Sigmoid colon (tissue), 6 donors: ENCODE measurements at regions not wholly inside any gene's neighbourhood (a gene's known extent, or its start where the extent isn't known, plus 50 kb on each side); places are given as distances from the start of the nearest gene placed in this dataset.
"Not testable (repeated sequence)": the region's sequence is repeated elsewhere in the genome, so short reads cannot be mapped to it uniquely, and the experiment has no call there.

Experiments used
- DNase-seq: peaks from one replicate; pipeline ENCODE4 v3.0.0-alpha.2; 2019
- H3K27ac ChIP-seq, 4 donors: fragments of 200-600 bp; sonication (generic); one replicate each; pipeline ENCODE4 v1.5.1; 2016 to 2019; ENCODE audit warnings: mild to moderate bottlenecking in 1 of 4
- H3K27me3 ChIP-seq, 3 donors: fragments of 200-600 bp; sonication (generic); one replicate each; pipeline ENCODE4 v1.5.1; 2019; ENCODE audit warnings: mild to moderate bottlenecking in 1 of 3
- H3K36me3 ChIP-seq, 4 donors: fragments of 200-600 bp; sonication (generic); one replicate each; pipeline ENCODE4 v1.5.1; 2016 to 2019
- H3K4me1 ChIP-seq, 4 donors: fragments of 200-600 bp; sonication (generic); one replicate each; pipeline ENCODE4 v1.5.1; 2017 to 2019
- H3K4me3 ChIP-seq, 4 donors: fragments of 200-600 bp; sonication (generic); one replicate each; pipeline ENCODE4 v1.5.1; 2017 to 2019; ENCODE audit warnings: mild to moderate bottlenecking in 2 of 4, moderate library complexity in 1 of 4
- H3K9me3 ChIP-seq, 4 donors: fragments of 200-600 bp in 3 of 4; sonication (generic) in 3 of 4; one replicate each; pipeline versions ENCODE4 v1.5.1 to v1.6.1; 2013 to 2019
- EP300 ChIP-seq, 4 donors: sonication (generic); formaldehyde crosslinking; IDR thresholded peaks; one replicate each; pipeline ENCODE4 v1.6.1; 2017; ENCODE audit warnings: antibody characterized with exemption in 4 of 4
- POLR2A ChIP-seq, 2 donors: fragments of 450-650 bp; IDR thresholded peaks; one replicate each; pipeline ENCODE4 v1.6.1; 2016; ENCODE audit warnings: antibody characterized with exemption in 2 of 2, mild to moderate bottlenecking in 2 of 2, moderate library complexity in 2 of 2
- POLR2AphosphoS5 ChIP-seq, 4 donors: sonication (generic); formaldehyde crosslinking; IDR thresholded peaks; one replicate each; pipeline ENCODE4 v1.6.1; 2017; ENCODE audit warnings: antibody characterized with exemption in 4 of 4
- WGBS, 2 donors: extraction: QIAGEN DNeasy Blood & Tissue Kit; methylation state at CpG; one replicate each; pipeline ENCODE4 v1.1.7; 2013; 5-methylcytosine and 5-hydroxymethylcytosine counted together
- intact Hi-C: fragments of 100-400 bp; cut with DNase I; formaldehyde crosslinking; loops from one replicate; pipeline ENCODE4 v1.15.1; 2023
- TF ChIP-seq, protein P1 (sequence below), 4 experiments: fragments of 450-650 bp in 3 of 4; fragments of 200-600 bp in 1 of 4; IDR thresholded peaks; one replicate each; pipeline ENCODE4 v1.5.1; 2016 to 2019; ENCODE audit warnings: antibody characterized with exemption in 4 of 4, mild to moderate bottlenecking in 3 of 4, moderate library complexity in 2 of 4
- donor health status: healthy with polysubstance abuse.
- donor health status: healthy.

DNA sequence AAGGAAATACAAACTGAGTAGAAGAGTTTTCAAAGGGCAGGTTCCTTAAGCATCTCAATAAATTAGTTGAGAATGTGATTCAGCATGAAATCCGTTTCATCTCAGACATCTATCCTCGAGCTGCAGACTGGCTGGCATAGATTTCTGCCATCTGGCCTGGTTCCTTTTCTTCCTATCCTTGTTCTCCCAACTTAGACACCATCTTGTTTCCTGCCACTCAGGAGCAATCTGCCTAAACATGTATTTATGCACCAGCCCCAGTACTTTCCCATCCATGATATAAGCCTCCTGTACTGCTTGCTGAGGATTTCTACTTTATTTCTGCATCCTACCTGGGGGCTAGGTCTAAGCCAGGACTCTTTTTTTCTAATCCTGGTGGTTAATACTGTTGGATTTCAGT, 359.1 kb upstream of the C11orf87 start:
- H3K27me3 ChIP-seq = no peaks in the 10 kb centered on the region
- H3K4me3 ChIP-seq = no peak overlapping the region
- 45 to 72% methylated on average over 2 of the region's 2 CpGs for WGBS, 2 donors
- DNase-seq = no peak
- no peaks in the 10 kb centered on the region for H3K4me1 ChIP-seq
- no peak for TF ChIP-seq POLR2A (IDR thresholded peaks at IDR 0.05)
- TF ChIP-seq, protein P1, sequence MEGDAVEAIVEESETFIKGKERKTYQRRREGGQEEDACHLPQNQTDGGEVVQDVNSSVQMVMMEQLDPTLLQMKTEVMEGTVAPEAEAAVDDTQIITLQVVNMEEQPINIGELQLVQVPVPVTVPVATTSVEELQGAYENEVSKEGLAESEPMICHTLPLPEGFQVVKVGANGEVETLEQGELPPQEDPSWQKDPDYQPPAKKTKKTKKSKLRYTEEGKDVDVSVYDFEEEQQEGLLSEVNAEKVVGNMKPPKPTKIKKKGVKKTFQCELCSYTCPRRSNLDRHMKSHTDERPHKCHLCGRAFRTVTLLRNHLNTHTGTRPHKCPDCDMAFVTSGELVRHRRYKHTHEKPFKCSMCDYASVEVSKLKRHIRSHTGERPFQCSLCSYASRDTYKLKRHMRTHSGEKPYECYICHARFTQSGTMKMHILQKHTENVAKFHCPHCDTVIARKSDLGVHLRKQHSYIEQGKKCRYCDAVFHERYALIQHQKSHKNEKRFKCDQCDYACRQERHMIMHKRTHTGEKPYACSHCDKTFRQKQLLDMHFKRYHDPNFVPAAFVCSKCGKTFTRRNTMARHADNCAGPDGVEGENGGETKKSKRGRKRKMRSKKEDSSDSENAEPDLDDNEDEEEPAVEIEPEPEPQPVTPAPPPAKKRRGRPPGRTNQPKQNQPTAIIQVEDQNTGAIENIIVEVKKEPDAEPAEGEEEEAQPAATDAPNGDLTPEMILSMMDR (IDR thresholded peaks at IDR 0.05) = no peak
- TF ChIP-seq EP300 (IDR thresholded peaks at IDR 0.05) = no peak
- TF ChIP-seq POLR2AphosphoS5 (IDR thresholded peaks at IDR 0.05) = no peak
- H3K36me3 ChIP-seq = no peaks in the 10 kb centered on the region
- intact Hi-C loops = no loop called here
- no peaks in the 10 kb centered on the region for H3K9me3 ChIP-seq
- H3K27ac ChIP-seq = no peak overlapping the region

DNA sequence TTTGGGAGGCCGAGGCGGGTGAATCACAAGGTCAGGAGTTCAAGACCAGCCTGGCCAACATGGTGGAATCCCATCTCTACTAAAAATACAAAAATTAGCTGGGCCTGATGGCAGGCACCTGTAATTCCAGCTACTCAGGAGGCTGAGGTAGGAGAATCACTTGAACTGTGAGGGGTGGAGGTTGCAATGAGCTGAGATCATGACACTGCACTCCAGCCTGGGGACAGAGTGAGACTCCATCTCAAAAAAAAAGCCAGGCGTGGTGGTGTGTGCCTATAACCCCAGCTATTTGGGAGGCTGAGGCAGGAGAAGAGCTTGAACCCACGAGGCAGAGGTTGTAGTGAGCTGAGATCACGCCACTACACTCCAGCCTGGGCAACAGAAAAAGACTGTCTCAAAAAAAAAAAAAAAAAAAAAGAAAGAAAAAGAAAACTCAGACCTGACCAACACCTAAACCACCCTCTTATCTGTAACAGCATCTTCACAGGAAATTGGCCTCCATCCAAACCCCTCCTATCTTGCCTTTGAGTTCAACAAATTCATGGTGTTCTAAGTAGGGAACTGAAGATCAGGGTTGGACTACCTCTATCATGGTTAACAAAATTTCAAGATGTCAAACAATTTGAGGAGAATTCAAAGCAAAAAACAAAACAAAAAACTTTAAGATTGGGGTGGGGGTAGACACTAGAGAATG, 357.2 kb upstream of the C11orf87 start:
- H3K4me3 ChIP-seq, H3K36me3 ChIP-seq: not testable (repeated sequence)
- 64 to 80% methylated on average over 5 of the region's 5 CpGs for WGBS, 2 donors

DNA sequence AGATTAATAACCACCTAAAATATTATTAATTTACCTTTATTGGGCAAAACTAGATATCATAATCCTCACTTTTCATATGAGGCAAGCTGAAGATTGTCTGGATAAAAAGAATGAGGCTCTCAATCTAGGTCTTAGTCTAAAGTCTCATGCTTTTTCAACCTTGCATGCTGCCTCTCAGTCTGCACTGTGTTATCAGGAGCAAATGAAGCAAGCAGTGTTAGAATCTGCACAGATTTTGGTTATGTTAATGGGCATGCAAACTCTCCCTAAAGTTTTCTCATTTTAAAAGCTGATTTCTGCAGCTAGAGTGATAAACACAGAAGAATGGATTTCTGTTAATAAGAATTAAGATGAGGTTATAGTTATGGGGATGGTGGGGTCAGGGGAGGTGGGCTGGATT, 350.7 kb upstream of the C11orf87 start:
- peak overlapping the region in 1 of 4 donors; percentile 65 for H3K27ac ChIP-seq
- peaks cover 0 to 3% (median 0%) of the 10 kb centered on the region in 4 donors for H3K9me3 ChIP-seq
- TF ChIP-seq EP300 (IDR thresholded peaks at IDR 0.05) (no peak), POLR2A (IDR thresholded peaks at IDR 0.05) (no peak), POLR2AphosphoS5 (IDR thresholded peaks at IDR 0.05) (no peak)
- TF ChIP-seq, protein P1 (IDR thresholded peaks at IDR 0.05) = no peak
- H3K4me3 ChIP-seq = no peak overlapping the region
- H3K36me3 ChIP-seq = no peaks in the 10 kb centered on the region
- intact Hi-C loops = no loop called here
- no peaks in the 10 kb centered on the region for H3K27me3 ChIP-seq
- H3K4me1 ChIP-seq = peaks cover 0 to 11% (median 0%) of the 10 kb centered on the region in 4 donors
- DNase-seq = no peak

More for the DNA sequence above, 357.2 kb upstream of the C11orf87 start:
- H3K27ac ChIP-seq, H3K9me3 ChIP-seq, DNase-seq, intact Hi-C loops, H3K27me3 ChIP-seq, H3K4me1 ChIP-seq: not testable (repeated sequence)

DNA sequence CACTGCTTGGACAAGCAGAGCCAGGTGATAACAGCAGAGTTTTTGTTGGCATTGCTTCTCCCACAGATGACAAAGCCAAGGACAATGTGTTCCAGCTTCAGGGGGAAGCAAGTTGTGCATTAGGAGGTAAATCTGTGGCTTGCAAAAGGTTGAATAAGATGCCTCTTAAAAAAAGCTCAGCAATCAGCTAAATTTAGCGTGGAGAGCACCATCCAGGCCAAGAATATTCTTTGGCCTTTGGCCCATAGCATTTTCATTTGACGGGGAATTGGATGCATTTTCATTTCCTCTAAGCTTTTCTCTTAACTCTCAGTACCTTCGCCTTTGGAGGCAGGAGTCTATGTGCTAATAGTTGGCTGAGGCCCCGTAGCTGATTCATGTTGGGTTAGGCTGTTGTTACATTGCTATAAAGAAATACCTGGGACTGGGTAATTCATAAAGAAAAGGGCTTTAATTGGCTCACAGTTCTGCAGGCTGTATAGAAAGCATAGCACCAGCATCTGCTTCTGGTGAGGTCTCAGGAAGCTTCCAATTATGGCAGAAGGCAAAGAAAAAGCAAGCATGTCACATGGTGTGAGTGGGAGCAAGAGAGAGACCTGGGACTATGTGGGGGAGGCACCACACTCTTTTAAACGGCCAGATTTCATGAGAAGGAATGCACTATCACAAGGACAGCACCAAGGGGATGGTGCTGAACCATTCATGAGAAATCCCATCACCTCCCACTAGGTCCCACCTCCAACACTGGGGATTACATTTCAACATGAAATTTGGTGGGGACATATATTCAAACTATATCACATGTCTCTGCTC, 350.1 kb upstream of the C11orf87 start:
- no peak for DNase-seq
- H3K4me3 ChIP-seq = no peak overlapping the region
- H3K27me3 ChIP-seq = no peaks in the 10 kb centered on the region
- H3K27ac ChIP-seq = peak overlapping the region in 1 of 4 donors; percentile 65
- H3K9me3 ChIP-seq = peaks cover 0 to 3% (median 0%) of the 10 kb centered on the region in 4 donors
- peak in 3 of 4 donors; percentile 39 to 64 (median 50) for TF ChIP-seq POLR2AphosphoS5 (IDR thresholded peaks at IDR 0.05)
- no peak for TF ChIP-seq POLR2A (IDR thresholded peaks at IDR 0.05)
- TF ChIP-seq, protein P1 (IDR thresholded peaks at IDR 0.05) = no peak
- H3K4me1 ChIP-seq = peaks cover 0 to 11% (median 0%) of the 10 kb centered on the region in 4 donors
- H3K36me3 ChIP-seq = no peaks in the 10 kb centered on the region
- WGBS, 2 donors = 69 to 70% methylated on average over 5 of the region's 5 CpGs
- intact Hi-C loops = no loop called here

DNA sequence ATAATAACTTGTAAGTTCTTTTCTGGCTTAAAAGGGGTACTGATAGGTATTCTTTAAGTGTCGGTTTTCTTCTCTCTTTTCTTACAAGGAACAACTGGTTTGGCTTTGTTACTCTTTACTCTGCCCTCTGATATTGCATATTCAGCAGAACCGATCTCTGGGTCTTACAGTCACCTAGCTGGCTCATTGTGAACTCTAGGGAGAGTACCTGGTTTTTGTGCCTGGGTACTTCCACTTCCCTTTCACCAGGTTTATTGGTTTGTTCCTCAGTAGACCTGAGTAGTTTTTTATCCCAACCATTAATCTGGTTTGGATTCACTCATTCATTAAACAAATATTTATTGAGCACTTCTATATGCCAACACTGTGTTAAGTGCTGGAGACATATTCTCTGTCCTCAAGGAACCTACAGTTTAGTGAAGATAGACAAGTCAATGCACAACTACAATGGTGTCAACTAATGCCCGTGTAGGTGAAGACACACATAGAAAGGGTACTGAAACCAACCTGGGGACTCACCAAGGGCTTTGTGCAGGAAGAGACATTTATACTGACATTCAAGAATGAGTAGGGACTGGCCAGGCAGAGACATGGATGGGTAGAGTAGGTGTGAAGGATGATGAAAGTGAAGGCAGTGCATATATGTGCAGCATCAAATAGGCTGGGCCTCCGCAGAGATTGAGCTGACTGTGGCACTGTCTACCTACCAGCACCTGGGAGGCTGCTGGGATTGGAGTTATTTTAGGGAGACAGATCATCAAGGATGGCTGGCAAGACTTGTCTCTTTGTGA, 348.8 kb upstream of the C11orf87 start:
- 88 to 89% methylated on average over 4 of the region's 4 CpGs for WGBS, 2 donors

More for the DNA sequence above, 348.8 kb upstream of the C11orf87 start:
- TF ChIP-seq POLR2AphosphoS5 (IDR thresholded peaks at IDR 0.05) (no peak), POLR2A (IDR thresholded peaks at IDR 0.05) (no peak), EP300 (IDR thresholded peaks at IDR 0.05) (no peak)
- TF ChIP-seq, protein P1 (IDR thresholded peaks at IDR 0.05) = no peak
- no peak overlapping the region for H3K4me3 ChIP-seq
- no peak for DNase-seq
- peaks cover 0 to 11% (median 0%) of the 10 kb centered on the region in 4 donors for H3K4me1 ChIP-seq
- no peak overlapping the region for H3K27ac ChIP-seq
- H3K9me3 ChIP-seq = peaks cover 0 to 3% (median 0%) of the 10 kb centered on the region in 4 donors
- H3K36me3 ChIP-seq = no peaks in the 10 kb centered on the region
- intact Hi-C loops = no loop called here
- H3K27me3 ChIP-seq = no peaks in the 10 kb centered on the region
